ENCODE measurements at regions not wholly inside any gene's neighbourhood (a gene's known extent, or its start where the extent isn't known, plus 50 kb on each side); places are given as distances from the start of the nearest gene placed in this dataset.

- Histone ChIP-seq H3K9me3 (ENCODE audit: control insufficient read depth, insufficient read depth, low read length) (no peaks in the 10 kb centered on the region), H3K27ac (ENCODE audit: low read length) (no peak overlapping the region), H3K4me3 (ENCODE audit: low read length) (no peak overlapping the region), H3K36me3 (ENCODE audit: control insufficient read depth, insufficient read depth, low read length) (no peaks in the 10 kb centered on the region), H3K27me3 (ENCODE audit: control insufficient read depth, insufficient read depth, low read length) (no peaks in the 10 kb centered on the region), H3K4me1 (ENCODE audit: control insufficient read depth, insufficient read depth, low read length) (no peaks in the 10 kb centered on the region)
- Mint-ChIP-seq H3K27me3 (ENCODE audit: low read depth in 2 of 2) (no peaks in the 10 kb centered on the region), H3K36me3 (no peaks in the 10 kb centered on the region), H3K27ac (no peak overlapping the region), H3K4me3 (no peak overlapping the region), H3K4me1 (no peaks in the 10 kb centered on the region), H3K9me3 (peaks cover 0 to 4% of the 10 kb centered on the region in 2 donors)
- no peak for ATAC-seq
- intact Hi-C loops (cut with micrococcal nuclease): no loop called here
- no CpG with 5 or more reads among the region's 1 CpG for WGBS (ENCODE audit: insufficient coverage)
- DNase-seq: no peak
- TF ChIP-seq CTCF (IDR thresholded peaks at IDR 0.05): no peak
Observed at GRCh38 chr9:73525350-73525749, 373.7 kb downstream of the ANXA1 start.

- no CpG with 5 or more reads among the region's 1 CpG for WGBS (ENCODE audit: insufficient coverage)
- intact Hi-C loops (cut with micrococcal nuclease): no loop called here
- Mint-ChIP-seq H3K27ac (no peak overlapping the region), H3K27me3 (ENCODE audit: low read depth in 2 of 2) (no peaks in the 10 kb centered on the region), H3K4me3 (no peak overlapping the region), H3K36me3 (no peaks in the 10 kb centered on the region), H3K4me1 (no peaks in the 10 kb centered on the region), H3K9me3 (peaks cover 0 to 4% of the 10 kb centered on the region in 2 donors)
- Histone ChIP-seq H3K36me3 (ENCODE audit: control insufficient read depth, insufficient read depth, low read length) (no peaks in the 10 kb centered on the region), H3K4me3 (ENCODE audit: low read length) (no peak overlapping the region), H3K27me3 (ENCODE audit: control insufficient read depth, insufficient read depth, low read length) (no peaks in the 10 kb centered on the region), H3K4me1 (ENCODE audit: control insufficient read depth, insufficient read depth, low read length) (no peaks in the 10 kb centered on the region), H3K9me3 (ENCODE audit: control insufficient read depth, insufficient read depth, low read length) (no peaks in the 10 kb centered on the region), H3K27ac (ENCODE audit: low read length) (no peak overlapping the region)
- ATAC-seq: no peak
- no peak for DNase-seq
- TF ChIP-seq CTCF (IDR thresholded peaks at IDR 0.05): no peak
Observed at GRCh38 chr9:73527521-73527920, 375.9 kb downstream of the ANXA1 start.

GRCh38 chr9:73528926-73529325 lies 377.3 kb downstream of the ANXA1 start:
- 92% methylated on average over 3 of the region's 4 CpGs for WGBS (ENCODE audit: insufficient coverage)
- DNase-seq: no peak
- no peaks in the 10 kb centered on the region for H3K4me1 Mint-ChIP-seq

More at GRCh38 chr9:73528926-73529325, 377.3 kb downstream of the ANXA1 start:
- H3K9me3 Mint-ChIP-seq: peaks cover 0 to 6% of the 10 kb centered on the region in 2 donors
- H3K36me3 ChIP-seq (ENCODE audit: control insufficient read depth, insufficient read depth, low read length): no peaks in the 10 kb centered on the region
- H3K27me3 Mint-ChIP-seq (ENCODE audit: low read depth in 2 of 2): no peaks in the 10 kb centered on the region
- intact Hi-C loops (cut with micrococcal nuclease): no loop called here
- H3K9me3 ChIP-seq (ENCODE audit: control insufficient read depth, insufficient read depth, low read length): no peaks in the 10 kb centered on the region
- no peak overlapping the region for H3K27ac ChIP-seq (ENCODE audit: low read length)
- H3K36me3 Mint-ChIP-seq: no peaks in the 10 kb centered on the region
- no peak overlapping the region for H3K4me3 ChIP-seq (ENCODE audit: low read length)
- H3K4me1 ChIP-seq (ENCODE audit: control insufficient read depth, insufficient read depth, low read length): no peaks in the 10 kb centered on the region
- no peak for ATAC-seq
- H3K27me3 ChIP-seq (ENCODE audit: control insufficient read depth, insufficient read depth, low read length): no peaks in the 10 kb centered on the region
- no peak overlapping the region for H3K4me3 Mint-ChIP-seq
- no peak for TF ChIP-seq CTCF (IDR thresholded peaks at IDR 0.05)
- H3K27ac Mint-ChIP-seq: no peak overlapping the region

All from natural killer cell (primary cell).